Ishikawa (cell line): ENCODE measurements at regions not wholly inside any gene's neighbourhood (a gene's known extent, or its start where the extent isn't known, plus 50 kb on each side); places are given as distances from the start of the nearest gene placed in this dataset.

Source experiments
- CEBPB ChIP-seq: IDR thresholded peaks from 2 replicates; pipeline ENCODE4 v1.6.1; 2012
- EGR1 ChIP-seq: IDR thresholded peaks from 2 replicates; pipeline ENCODE4 v1.6.1; 2012
- EP300 ChIP-seq: IDR thresholded peaks from 2 replicates; pipeline ENCODE4 v1.6.1; 2012; ENCODE audit warnings: borderline replicate concordance
- NFIC ChIP-seq: IDR thresholded peaks from 2 replicates; pipeline ENCODE4 v1.6.1; 2012
- RAD21 ChIP-seq: IDR thresholded peaks from 2 replicates; pipeline ENCODE4 v1.6.1; 2012; ENCODE audit warnings: low read depth
- TAF1 ChIP-seq: IDR thresholded peaks from 2 replicates; pipeline ENCODE4 v1.6.1; 2012; ENCODE audit warnings: low read depth, mild to moderate bottlenecking
- TCF12 ChIP-seq: IDR thresholded peaks from 2 replicates; pipeline ENCODE4 v1.6.1; 2012; ENCODE audit warnings: low read depth
- TF ChIP-seq, protein P1 (sequence below): IDR thresholded peaks from 2 replicates; pipeline ENCODE4 v1.6.1; 2012
- TF ChIP-seq, protein P2 (sequence below): IDR thresholded peaks from 2 replicates; pipeline ENCODE4 v1.6.1; 2012; ENCODE audit warnings: low read depth, mild to moderate bottlenecking
- TF ChIP-seq, protein P3 (sequence below): IDR thresholded peaks from 2 replicates; pipeline ENCODE4 v1.6.1; 2012

DNA sequence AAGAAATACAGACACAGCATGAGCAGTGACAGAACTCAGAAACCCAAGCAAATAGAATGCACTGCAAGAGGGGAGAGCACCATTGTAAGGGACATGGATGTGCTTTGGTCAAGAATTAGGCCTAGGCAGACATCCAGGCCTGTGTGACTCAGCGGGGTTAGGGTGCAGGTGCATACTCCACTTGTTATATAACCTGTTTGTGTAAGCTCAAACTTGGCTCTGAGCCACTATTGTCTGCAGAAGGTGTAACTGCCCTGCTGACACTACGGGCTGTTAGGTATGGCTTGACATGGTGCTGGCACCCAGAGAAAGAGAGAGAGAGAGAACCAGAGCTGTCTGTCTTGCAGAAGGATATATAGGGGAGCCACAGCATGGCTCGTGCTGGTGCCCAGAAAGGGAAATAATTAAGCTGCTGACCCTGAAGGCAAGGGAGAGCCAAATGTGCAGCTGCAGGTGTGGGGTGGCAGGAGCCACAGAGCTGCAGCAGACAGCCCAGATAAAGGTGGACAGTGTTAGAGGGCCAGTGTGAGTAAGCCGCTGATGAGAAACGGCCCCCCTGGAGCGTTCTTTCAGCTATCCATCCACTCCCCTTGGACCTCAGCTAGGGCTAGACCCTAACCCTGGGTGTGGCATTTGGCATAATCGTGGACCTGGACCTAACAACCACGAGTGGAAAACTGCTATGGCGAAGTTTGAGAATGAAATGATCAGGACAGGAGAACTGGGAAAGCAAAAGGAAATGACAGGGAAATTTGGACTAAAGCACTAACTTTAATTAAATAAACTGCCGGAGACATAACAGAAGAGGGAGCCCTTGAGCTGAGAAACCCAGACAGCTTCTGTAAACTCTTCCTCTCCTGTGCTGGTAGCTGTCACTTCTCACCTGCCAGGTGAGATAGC lies 253.0 kb upstream of the CCDC179 start:
- TF ChIP-seq RAD21 (peak; percentile 76), NFIC (peak; percentile 92), TCF12 (peak; percentile 53; the same call in 1 of the 2 replicates), TAF1 (no peak), EP300 (no peak), EGR1 (no peak), CEBPB (no peak)
- TF ChIP-seq, protein P1, sequence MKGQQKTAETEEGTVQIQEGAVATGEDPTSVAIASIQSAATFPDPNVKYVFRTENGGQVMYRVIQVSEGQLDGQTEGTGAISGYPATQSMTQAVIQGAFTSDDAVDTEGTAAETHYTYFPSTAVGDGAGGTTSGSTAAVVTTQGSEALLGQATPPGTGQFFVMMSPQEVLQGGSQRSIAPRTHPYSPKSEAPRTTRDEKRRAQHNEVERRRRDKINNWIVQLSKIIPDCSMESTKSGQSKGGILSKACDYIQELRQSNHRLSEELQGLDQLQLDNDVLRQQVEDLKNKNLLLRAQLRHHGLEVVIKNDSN: no peak
- TF ChIP-seq, protein P2, sequence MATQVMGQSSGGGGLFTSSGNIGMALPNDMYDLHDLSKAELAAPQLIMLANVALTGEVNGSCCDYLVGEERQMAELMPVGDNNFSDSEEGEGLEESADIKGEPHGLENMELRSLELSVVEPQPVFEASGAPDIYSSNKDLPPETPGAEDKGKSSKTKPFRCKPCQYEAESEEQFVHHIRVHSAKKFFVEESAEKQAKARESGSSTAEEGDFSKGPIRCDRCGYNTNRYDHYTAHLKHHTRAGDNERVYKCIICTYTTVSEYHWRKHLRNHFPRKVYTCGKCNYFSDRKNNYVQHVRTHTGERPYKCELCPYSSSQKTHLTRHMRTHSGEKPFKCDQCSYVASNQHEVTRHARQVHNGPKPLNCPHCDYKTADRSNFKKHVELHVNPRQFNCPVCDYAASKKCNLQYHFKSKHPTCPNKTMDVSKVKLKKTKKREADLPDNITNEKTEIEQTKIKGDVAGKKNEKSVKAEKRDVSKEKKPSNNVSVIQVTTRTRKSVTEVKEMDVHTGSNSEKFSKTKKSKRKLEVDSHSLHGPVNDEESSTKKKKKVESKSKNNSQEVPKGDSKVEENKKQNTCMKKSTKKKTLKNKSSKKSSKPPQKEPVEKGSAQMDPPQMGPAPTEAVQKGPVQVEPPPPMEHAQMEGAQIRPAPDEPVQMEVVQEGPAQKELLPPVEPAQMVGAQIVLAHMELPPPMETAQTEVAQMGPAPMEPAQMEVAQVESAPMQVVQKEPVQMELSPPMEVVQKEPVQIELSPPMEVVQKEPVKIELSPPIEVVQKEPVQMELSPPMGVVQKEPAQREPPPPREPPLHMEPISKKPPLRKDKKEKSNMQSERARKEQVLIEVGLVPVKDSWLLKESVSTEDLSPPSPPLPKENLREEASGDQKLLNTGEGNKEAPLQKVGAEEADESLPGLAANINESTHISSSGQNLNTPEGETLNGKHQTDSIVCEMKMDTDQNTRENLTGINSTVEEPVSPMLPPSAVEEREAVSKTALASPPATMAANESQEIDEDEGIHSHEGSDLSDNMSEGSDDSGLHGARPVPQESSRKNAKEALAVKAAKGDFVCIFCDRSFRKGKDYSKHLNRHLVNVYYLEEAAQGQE: no peak
- TF ChIP-seq, protein P3, sequence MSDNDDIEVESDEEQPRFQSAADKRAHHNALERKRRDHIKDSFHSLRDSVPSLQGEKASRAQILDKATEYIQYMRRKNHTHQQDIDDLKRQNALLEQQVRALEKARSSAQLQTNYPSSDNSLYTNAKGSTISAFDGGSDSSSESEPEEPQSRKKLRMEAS: no peak
